ENCODE measurements at regions not wholly inside any gene's neighbourhood (a gene's known extent, or its start where the extent isn't known, plus 50 kb on each side); places are given as distances from the start of the nearest gene placed in this dataset.

DNA sequence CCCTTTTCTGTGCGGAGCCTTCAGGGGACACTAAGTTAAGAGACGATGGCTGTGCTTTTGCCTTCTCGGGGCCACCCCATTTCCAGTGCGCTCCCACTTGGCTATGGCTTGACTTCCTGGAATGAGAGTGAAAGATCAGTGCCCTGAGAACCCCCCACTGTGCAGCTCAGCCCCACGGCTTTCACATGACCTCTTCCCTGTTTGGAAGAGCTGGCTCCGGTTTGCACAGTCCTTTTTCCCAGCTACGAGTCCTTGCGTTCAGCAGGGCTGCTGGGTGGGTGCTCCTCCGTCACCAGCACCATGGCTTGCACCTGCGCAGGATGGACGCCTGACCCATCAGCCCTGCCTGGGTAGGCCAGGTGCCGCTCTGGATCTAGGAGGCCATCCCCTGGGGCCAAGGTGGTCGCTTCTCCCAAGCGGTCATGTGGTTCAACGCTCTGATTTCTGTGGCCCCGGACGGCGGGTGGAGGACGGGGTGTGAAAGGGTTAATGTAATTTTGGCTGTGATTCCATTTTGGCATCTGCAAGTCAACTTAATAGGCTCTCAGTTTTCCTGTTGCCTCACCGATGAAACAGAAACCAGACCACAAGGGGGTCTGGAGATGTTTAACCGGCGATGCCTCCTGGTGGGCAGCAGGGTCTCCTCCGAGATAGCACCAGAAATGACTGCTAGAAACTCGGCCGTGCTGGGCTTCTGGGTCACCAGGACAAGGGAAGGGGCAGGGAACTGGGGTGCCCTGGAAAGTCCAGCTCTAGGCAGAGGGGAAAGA is 113.1 kb upstream of the HAAO start:
- TF ChIP-seq, protein P1, sequence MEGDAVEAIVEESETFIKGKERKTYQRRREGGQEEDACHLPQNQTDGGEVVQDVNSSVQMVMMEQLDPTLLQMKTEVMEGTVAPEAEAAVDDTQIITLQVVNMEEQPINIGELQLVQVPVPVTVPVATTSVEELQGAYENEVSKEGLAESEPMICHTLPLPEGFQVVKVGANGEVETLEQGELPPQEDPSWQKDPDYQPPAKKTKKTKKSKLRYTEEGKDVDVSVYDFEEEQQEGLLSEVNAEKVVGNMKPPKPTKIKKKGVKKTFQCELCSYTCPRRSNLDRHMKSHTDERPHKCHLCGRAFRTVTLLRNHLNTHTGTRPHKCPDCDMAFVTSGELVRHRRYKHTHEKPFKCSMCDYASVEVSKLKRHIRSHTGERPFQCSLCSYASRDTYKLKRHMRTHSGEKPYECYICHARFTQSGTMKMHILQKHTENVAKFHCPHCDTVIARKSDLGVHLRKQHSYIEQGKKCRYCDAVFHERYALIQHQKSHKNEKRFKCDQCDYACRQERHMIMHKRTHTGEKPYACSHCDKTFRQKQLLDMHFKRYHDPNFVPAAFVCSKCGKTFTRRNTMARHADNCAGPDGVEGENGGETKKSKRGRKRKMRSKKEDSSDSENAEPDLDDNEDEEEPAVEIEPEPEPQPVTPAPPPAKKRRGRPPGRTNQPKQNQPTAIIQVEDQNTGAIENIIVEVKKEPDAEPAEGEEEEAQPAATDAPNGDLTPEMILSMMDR (conservative IDR thresholded peaks at IDR 0.05), result no peak
- no peak for TF ChIP-seq ZFX (IDR thresholded peaks at IDR 0.05)
